Activated CD8-positive, alpha-beta memory T cell treated with anti-CD3 and anti-CD28 coated beads, Interleukin-2, amount 50 U/mL, for 1 hour (primary cell): ENCODE measurements at regions not wholly inside any gene's neighbourhood (a gene's known extent, or its start where the extent isn't known, plus 50 kb on each side); places are given as distances from the start of the nearest gene placed in this dataset.

Source experiments
- DNase-seq: peaks from one replicate; pipeline ENCODE4 v3.0.0-alpha.2; 2020; ENCODE audit errors: extremely low read depth

DNA sequence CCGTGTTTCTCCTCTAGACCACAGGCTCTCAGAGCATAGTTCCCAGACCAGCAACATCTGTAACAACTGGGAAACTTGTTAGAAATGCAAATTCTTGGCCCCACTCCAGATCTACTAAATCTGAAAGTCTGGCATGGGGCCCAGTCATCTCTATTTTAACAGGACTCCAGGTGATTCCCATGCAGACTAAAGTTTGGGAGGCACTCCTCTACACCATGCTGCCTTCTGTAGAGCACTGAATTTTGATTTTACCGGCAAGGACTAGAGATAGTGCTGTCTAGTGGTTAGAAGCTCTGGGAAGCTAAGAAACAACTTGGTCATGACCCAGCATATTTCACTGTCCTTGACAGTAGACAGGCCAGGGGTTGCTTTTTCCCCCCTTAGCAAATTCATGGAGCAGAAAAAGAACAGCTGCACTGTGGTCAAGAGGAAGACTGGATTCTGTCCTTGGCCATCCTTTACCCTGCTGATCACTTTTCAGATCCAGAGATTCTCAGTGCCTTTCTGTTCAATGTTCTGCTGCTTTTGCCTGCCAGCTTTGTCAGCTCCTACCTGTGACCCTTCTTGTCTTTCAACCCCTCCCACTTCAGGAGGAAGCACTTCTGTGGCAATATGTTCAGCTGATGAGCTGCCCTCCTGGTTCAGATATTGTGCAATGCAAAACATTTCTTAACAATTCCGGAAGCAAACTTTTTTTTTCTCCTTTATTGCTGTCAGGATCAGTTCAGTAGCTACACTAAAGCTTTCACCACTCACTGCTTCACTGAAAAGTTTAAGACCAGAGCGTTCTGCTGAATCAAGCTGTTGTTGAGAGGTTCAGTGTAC lies 133.8 kb upstream of the NUDT4 start:
- DNase-seq, result no peak

DNA sequence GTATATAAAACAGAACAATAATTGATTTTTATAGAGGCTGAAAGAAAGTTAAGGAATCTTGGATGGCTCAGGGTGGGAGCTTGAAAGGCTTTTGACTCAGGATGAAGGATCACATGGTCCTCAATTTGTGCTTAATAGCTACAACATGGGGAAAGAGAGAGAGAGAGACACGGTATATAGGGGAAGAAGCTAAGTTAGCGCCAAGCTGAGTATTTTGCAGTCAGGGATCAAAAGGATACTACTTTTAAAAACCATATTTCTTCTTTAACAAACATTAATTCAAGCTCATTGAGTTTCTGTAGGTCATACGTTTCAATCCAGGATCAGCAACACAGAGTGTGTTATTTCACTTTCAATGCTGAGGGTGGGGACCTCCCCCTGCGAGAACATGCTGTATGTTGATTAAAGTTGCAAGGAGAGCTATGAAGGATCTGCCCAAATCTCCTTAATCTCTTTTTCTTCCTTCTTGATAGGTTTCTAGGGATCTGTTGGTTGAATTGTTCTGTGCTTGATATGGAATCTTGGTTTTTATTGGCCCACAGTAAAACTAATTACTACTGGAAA lies 133.1 kb upstream of the NUDT4 start:
- DNase-seq, result no peak

DNA sequence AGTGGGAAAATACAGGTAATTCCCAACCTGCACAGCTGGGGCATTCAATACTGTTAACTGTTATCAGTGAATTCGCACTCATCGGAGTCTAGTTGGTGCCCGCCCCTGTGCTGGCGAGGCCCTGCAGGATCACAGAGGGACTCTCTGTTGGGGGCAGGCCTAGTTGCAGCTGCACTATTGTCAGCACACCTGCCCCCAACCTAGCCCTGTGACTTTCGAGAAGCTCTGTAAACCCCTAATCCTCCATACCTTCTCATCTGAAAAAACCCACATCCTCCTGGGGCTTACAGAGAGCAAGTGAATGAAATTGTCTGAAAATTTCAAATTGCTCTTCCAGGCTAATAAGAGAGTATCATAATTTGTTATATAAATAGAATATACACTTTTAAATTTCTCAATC lies 132.2 kb upstream of the NUDT4 start:
- DNase-seq, result no peak

GRCh38 chr12:93247313-93247991 lies 130.3 kb upstream of the NUDT4 start:
- DNase-seq, result no peak

- no peak for DNase-seq
Observed at GRCh38 chr12:93252221-93252620, 125.5 kb upstream of the NUDT4 start.

DNA sequence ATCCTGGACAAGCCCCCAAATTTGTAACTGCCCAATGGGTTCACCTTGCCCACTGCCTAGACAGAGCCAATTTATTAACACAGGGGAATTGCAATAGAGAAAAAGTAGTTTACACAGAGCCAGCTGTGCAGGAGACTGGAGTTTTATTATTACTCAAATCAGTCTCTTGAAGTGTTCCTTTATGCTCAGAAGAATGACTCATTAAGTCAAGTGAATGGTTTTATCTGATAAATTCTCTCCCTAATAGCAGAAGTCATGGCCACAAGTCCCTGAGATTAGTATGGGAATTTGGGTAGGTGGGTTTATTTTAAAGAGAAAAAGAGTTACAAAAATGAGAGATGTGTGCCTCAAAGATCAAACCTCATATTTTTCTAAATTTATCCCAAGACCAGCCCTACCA lies 122.8 kb upstream of the NUDT4 start:
- no peak for DNase-seq

- DNase-seq, result no peak
Observed at GRCh38 chr12:93256256-93256969, 121.3 kb upstream of the NUDT4 start.

- DNase-seq, result no peak
Observed at GRCh38 chr12:93261505-93262094, 116.1 kb upstream of the NUDT4 start.

- no peak for DNase-seq
Observed at GRCh38 chr12:93272997-93273396, 104.7 kb upstream of the NUDT4 start.

DNA sequence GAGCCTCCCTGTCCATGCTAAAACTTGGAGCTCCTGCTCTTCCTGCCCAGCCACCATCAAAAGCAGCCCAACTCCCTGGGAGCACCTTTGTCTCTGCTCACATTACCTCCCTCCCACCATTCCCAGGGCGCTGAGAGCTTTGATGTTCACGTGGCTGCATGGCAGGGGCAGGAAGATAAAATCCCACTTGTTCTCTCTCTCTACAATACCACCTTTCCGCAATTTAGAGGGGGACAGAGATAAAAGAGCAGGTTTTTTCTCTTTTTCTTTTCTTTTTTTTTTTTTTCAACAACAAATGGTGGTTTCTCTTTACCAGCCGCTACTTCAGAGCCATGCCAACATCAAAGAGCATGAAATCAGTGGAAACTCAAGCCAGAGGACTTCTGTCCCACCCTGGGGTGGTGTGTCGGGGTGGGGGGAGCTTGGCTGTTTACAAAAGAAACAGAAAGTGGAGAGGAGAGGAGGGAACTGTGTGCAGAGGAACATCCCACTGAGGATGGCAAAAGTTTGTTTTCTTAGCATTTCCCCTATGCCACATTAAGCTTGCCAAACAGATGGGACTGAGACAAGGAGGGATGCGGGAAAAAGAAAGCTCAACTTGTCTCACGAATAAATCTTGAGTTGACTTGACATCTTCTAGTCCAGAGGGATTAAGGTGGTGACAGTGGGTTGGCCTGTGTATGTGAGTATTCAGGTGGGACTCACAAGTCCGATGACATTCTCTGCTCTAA lies 103.7 kb upstream of the NUDT4 start:
- no peak for DNase-seq

GRCh38 chr12:93274937-93275336 lies 102.8 kb upstream of the NUDT4 start:
- no peak for DNase-seq

- DNase-seq, result no peak
Observed at GRCh38 chr12:93275589-93275988, 102.1 kb upstream of the NUDT4 start.

DNA sequence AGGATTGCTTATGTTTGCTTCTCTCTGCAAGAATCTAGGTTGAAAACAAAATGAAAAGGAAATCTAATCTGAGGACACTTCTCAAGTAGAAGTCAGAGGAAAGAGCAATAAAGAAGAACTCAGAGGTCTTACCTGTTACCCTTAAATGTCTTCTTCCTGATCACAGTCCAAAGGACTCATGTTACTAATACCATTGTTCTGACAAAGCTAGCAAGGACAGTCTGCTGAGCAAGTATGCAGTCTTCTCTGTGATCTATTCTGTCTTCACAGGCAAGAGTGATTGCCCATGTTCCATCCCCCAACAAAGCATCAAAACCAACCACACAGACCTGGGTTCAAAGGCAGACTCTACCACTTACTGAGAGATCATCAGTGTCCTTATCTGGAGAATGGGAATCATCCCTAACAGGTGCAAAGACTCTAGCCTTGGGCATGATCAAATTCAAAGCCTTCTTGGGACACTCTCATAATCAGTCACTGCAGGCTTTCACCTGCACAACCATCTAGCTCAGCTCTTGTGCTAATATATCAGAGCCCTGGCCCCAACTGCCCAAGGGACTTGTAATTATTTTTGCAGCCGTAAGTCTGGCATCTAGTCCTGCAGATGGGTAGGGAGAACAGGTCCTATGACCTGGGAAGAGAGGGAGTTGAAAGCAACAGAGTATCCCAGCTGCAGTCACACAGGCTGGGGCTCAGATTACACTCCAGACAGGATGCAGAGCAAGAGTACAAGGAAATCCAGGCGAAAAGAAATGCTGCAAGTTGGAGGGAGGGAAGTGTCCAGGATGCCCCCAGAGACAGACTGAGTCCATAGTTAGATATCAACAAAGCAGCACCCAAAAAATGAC lies 97.9 kb upstream of the NUDT4 start:
- no peak for DNase-seq

GRCh38 chr12:93287149-93287548 lies 90.6 kb upstream of the NUDT4 start:
- DNase-seq, result no peak

- no peak for DNase-seq
Observed at GRCh38 chr12:93288626-93289025, 89.1 kb upstream of the NUDT4 start.

DNA sequence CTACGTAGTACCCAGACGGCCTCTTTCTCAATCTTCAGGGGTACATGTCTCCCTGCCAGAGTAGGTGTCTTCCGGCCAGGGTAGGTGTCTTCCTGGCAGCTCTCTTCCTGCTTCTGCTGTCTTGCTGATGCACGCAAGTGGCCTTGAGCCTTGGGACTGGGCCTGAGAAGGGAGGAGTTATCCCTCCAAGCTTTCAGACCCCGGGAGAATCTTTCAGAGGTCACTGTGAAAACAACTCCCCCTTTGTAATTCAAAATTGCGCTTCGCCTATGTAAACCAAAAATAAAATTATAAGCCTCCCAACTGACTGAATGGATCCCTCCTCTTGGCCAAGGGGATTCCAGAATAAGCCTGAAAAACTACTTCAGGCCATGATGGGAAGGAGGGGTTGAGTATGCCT lies 87.3 kb upstream of the NUDT4 start:
- DNase-seq, result no peak

DNA sequence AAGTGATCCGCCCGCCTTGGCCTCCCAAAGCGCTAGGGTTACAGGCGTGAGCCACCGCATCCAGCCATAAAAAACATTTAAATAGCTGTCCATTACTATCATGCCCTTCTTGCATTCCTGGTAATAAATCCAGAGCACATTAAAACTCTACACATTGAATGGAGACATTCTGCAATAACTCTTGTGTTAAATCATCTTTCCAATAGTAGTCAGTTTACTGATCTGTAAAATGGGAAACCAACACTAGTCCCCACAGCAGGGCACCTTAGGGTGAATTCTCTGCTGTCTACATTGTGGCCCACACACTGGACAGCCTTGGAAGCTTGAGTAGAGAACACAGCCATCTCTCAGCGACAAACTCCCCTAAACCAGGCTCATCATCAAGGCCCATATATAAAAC lies 85.5 kb upstream of the NUDT4 start:
- no peak for DNase-seq

GRCh38 chr12:93292731-93293566 lies 84.8 kb upstream of the NUDT4 start:
- no peak for DNase-seq

DNA sequence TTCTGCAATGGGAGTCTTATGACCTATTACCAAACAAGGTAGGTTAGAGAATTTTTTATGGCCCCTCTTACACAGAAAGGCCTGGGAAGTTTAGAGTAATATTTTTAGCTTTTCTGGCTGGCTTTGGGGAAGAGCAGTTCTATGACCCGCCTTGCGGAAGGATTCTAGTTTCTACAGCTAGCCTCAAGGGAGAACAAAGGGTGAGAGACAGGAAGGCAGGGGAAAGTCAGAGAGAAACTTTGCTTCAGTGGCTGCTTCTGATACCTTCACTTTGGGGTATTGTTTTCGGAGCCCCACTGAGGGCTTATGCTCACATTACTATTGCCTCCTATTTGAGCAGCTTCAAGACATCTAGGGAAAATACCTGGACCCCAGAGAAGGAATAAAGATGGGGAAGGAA lies 80.7 kb upstream of the NUDT4 start:
- DNase-seq, result no peak

DNA sequence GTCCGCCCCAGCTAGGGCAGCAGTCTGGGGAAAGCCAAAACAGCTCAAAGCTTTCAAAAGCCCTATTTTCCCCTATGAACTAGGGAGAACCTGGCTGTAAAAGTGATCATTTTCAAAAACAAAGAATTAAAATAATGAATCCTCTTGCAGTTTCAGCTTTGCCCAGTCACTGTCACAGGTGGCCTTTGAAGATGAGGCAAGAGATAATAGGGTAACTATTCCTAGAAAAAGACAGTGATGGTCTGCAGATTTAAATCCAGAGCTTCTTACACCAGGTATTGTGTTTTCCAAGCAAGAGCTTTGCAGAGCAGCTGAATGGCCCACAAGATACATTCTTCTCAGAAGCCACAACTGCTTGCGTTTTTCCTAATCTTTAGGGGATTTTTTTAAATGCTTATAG lies 80.2 kb upstream of the NUDT4 start:
- no peak for DNase-seq
